Neural cell (in vitro differentiated cells): ENCODE measurements at regions not wholly inside any gene's neighbourhood (a gene's known extent, or its start where the extent isn't known, plus 50 kb on each side); places are given as distances from the start of the nearest gene placed in this dataset.

Experiments
- H2AFZ ChIP-seq: fragments of 200-600, 300-800 bp; sonication (generic), shearing (Covaris generic); 2 replicates; pipeline ENCODE4 v1.6.0; 2014; ENCODE audit warnings: low read depth, mild to moderate bottlenecking, antibody characterized with exemption, low read length, moderate library complexity
- H3F3A ChIP-seq: fragments of 200-600 bp; shearing (Covaris generic); 2 replicates; pipeline ENCODE4 v1.6.1; 2016; ENCODE audit warnings: mild to moderate bottlenecking, moderate library complexity, mixed read lengths, antibody characterized with exemption, low read length; ENCODE audit not compliant: insufficient read depth, poor library complexity, severe bottlenecking
- H3K27ac ChIP-seq: fragments of 200-600, 300-800 bp; sonication (generic), shearing (Covaris generic); 2 replicates; pipeline ENCODE4 v1.5.1; 2014; ENCODE audit warnings: mild to moderate bottlenecking, low read length, moderate library complexity
- H3K27me3 ChIP-seq: fragments of 300-800, 200-600 bp; sonication (generic), shearing (Covaris generic); 2 replicates; pipeline ENCODE4 v1.6.0; 2014; ENCODE audit warnings: mild to moderate bottlenecking, low read depth, low read length, moderate library complexity; ENCODE audit not compliant: insufficient read depth
- H3K36me3 ChIP-seq: fragments of 300-800, 200-600 bp; sonication (generic), shearing (Covaris generic); 2 replicates; pipeline ENCODE4 v1.5.1; 2014; ENCODE audit warnings: mild to moderate bottlenecking, antibody characterized with exemption, low read length, moderate library complexity; ENCODE audit not compliant: insufficient read depth
- H3K4me2 ChIP-seq: fragments of 300-800, 200-600 bp; sonication (generic), shearing (Covaris generic); 2 replicates; pipeline ENCODE4 v1.6.0; 2014; ENCODE audit warnings: mild to moderate bottlenecking, low read length
- H3K4me3 ChIP-seq: fragments of 300-800, 200-600 bp; sonication (generic), shearing (Covaris generic); 2 replicates; pipeline ENCODE4 v1.5.1; 2014; ENCODE audit warnings: mild to moderate bottlenecking, low read length, moderate library complexity
- H3K79me2 ChIP-seq: fragments of 200-600 bp; shearing (Covaris generic); replicated peaks from 2 replicates; pipeline ENCODE4 v1.6.0; 2014; ENCODE audit warnings: mild to moderate bottlenecking, low read length, moderate library complexity; ENCODE audit not compliant: insufficient read depth
- H3K9ac ChIP-seq: fragments of 300-800, 200-600 bp; sonication (generic), shearing (Covaris generic); 2 replicates; pipeline ENCODE4 v1.6.1; 2016; ENCODE audit warnings: mild to moderate bottlenecking, low read length, mixed read lengths
- H3K9me2 ChIP-seq: fragments of 200-600 bp; shearing (Covaris generic); 2 replicates; pipeline ENCODE4 v1.6.1; 2016; ENCODE audit warnings: mild to moderate bottlenecking, low read length, mixed read lengths; ENCODE audit not compliant: insufficient read depth
- H3K9me3 ChIP-seq: fragments of 200-600, 300-800 bp; sonication (generic), shearing (Covaris generic); 2 replicates; pipeline ENCODE4 v1.6.1; 2016; ENCODE audit warnings: mild to moderate bottlenecking, mixed run types, low read length, moderate library complexity, mixed read lengths
- H4K20me1 ChIP-seq: fragments of 200-600 bp; shearing (Covaris generic); 2 replicates; pipeline ENCODE4 v1.6.1; 2016; ENCODE audit warnings: mild to moderate bottlenecking, mixed run types; ENCODE audit not compliant: insufficient read depth
- CTCF ChIP-seq: fragments of 450-650 bp; IDR thresholded peaks from 2 replicates; pipeline ENCODE4 v1.5.1; 2014; ENCODE audit warnings: antibody characterized with exemption, mild to moderate bottlenecking, moderate library complexity; ENCODE audit not compliant: poor library complexity, severe bottlenecking
- EP300 ChIP-seq: fragments of 450-650 bp; conservative IDR thresholded peaks from 2 replicates; pipeline ENCODE4 v1.6.1; 2014; ENCODE audit warnings: antibody characterized with exemption, mild to moderate bottlenecking, moderate library complexity; ENCODE audit not compliant: poor library complexity, severe bottlenecking
- EZH2 ChIP-seq: fragments of 200-600, 300-800 bp; shearing (Covaris generic), sonication (generic); IDR thresholded peaks from 2 replicates; pipeline ENCODE4 v1.6.1; 2014; ENCODE audit warnings: antibody characterized with exemption, low read length, borderline replicate concordance, mild to moderate bottlenecking; ENCODE audit not compliant: insufficient read depth, poor library complexity, severe bottlenecking
- MXI1 ChIP-seq: fragments of 450-650 bp; conservative IDR thresholded peaks from 2 replicates; pipeline ENCODE4 v1.6.1; 2014; ENCODE audit warnings: antibody characterized with exemption, mild to moderate bottlenecking; ENCODE audit not compliant: poor library complexity, severe bottlenecking
- POLR2AphosphoS5 ChIP-seq: IDR thresholded peaks from 2 replicates; pipeline ENCODE4 v1.6.1; 2012
- RAD21 ChIP-seq: fragments of 450-650 bp; conservative IDR thresholded peaks from 2 replicates; pipeline ENCODE4 v1.6.1; 2014; ENCODE audit warnings: antibody characterized with exemption, mild to moderate bottlenecking, moderate library complexity
- REST ChIP-seq: IDR thresholded peaks from 2 replicates; pipeline ENCODE4 v1.6.1; 2012; ENCODE audit warnings: borderline replicate concordance
- SMC3 ChIP-seq: fragments of 450-650 bp; conservative IDR thresholded peaks from 2 replicates; pipeline ENCODE4 v1.6.1; 2014; ENCODE audit warnings: antibody characterized with exemption, mild to moderate bottlenecking, moderate library complexity; ENCODE audit not compliant: poor library complexity
- TAF1 ChIP-seq: IDR thresholded peaks from 2 replicates; pipeline ENCODE4 v1.6.1; 2012; ENCODE audit warnings: low read depth

GRCh38 chr18:57276829-57277228, 75.5 kb upstream of the ST8SIA3 start:
- peak overlapping the region; percentile 90 for H3K27ac ChIP-seq
- H4K20me1 ChIP-seq: no peaks in the 10 kb centered on the region
- no peak for TF ChIP-seq TAF1
- peak; percentile 69 for TF ChIP-seq EP300
- peak; percentile 62 for TF ChIP-seq REST
- TF ChIP-seq POLR2AphosphoS5: peak; percentile 46
- peak; percentile 17 for TF ChIP-seq RAD21

GRCh38 chr18:57278933-57279332, 73.4 kb upstream of the ST8SIA3 start:
- no peaks in the 10 kb centered on the region for H3K27me3 ChIP-seq
- H3K9me2 ChIP-seq: no peaks in the 10 kb centered on the region
- no peak overlapping the region for H3K9ac ChIP-seq
- no peaks in the 10 kb centered on the region for H3K79me2 ChIP-seq
- no peak overlapping the region for H3K4me3 ChIP-seq
- peaks cover 9% of the 10 kb centered on the region for H3F3A ChIP-seq
- no peaks in the 10 kb centered on the region for H3K9me3 ChIP-seq
- H3K4me2 ChIP-seq: no peak overlapping the region
- no peaks in the 10 kb centered on the region for H3K36me3 ChIP-seq
- no peaks in the 10 kb centered on the region for H4K20me1 ChIP-seq
- H3K27ac ChIP-seq: no peak overlapping the region
- no peak overlapping the region for H2AFZ ChIP-seq
- peak; percentile 28 for TF ChIP-seq EP300
- TF ChIP-seq MXI1: no peak
- TF ChIP-seq POLR2AphosphoS5: no peak
- no peak for TF ChIP-seq SMC3
- TF ChIP-seq CTCF: no peak
- no peak for TF ChIP-seq TAF1

More at GRCh38 chr18:57276829-57277228, 75.5 kb upstream of the ST8SIA3 start:
- Histone ChIP-seq H2AFZ (peak overlapping the region; percentile 9), H3K27me3 (no peaks in the 10 kb centered on the region), H3K4me3 (peak overlapping the region; percentile 40), H3F3A (peaks cover 9% of the 10 kb centered on the region), H3K36me3 (no peaks in the 10 kb centered on the region), H3K9me3 (no peaks in the 10 kb centered on the region), H3K9ac (peak overlapping the region; percentile 42), H3K79me2 (no peaks in the 10 kb centered on the region), H3K4me2 (peak overlapping the region; percentile 58), H3K9me2 (no peaks in the 10 kb centered on the region)

GRCh38 chr18:57281519-57281918, 70.8 kb upstream of the ST8SIA3 start:
- H3K36me3 ChIP-seq: no peaks in the 10 kb centered on the region
- H3K9ac ChIP-seq: no peak overlapping the region
- H4K20me1 ChIP-seq: no peaks in the 10 kb centered on the region
- TF ChIP-seq SMC3: no peak
- TF ChIP-seq POLR2AphosphoS5: no peak
- TF ChIP-seq REST: no peak
- no peak for TF ChIP-seq EP300
- TF ChIP-seq RAD21: no peak
- TF ChIP-seq CTCF: no peak
- TF ChIP-seq MXI1: no peak
- no peak for TF ChIP-seq EZH2
- no peak for TF ChIP-seq TAF1
- no peak overlapping the region for H3K4me2 ChIP-seq
- H3K79me2 ChIP-seq: no peaks in the 10 kb centered on the region
- H3K27ac ChIP-seq: no peak overlapping the region
- H3K27me3 ChIP-seq: no peaks in the 10 kb centered on the region
- H3F3A ChIP-seq: peaks cover 5% of the 10 kb centered on the region
- H3K4me3 ChIP-seq: no peak overlapping the region
- no peaks in the 10 kb centered on the region for H3K9me2 ChIP-seq
- H2AFZ ChIP-seq: no peak overlapping the region
- no peaks in the 10 kb centered on the region for H3K9me3 ChIP-seq
